Natural killer cell treated with Interleukin-12 subunit alpha and Interleukin-12 subunit beta and Interleukin-15 and Interleukin-18, amount 100 ng/mL, for 72 hours (primary cell): ENCODE measurements at regions not wholly inside any gene's neighbourhood (a gene's known extent, or its start where the extent isn't known, plus 50 kb on each side); places are given as distances from the start of the nearest gene placed in this dataset.

Experiments used
- ATAC-seq, 2 donors: fragments of 150-1000 bp; cut with Tn5 transposase in 1 of 2; sonication (Bioruptor Pico), chemical (Tn5 transposase) in 1 of 2; 2 replicates each; pipeline ENCODE4 v1.10.0; 2021
- DNase-seq: peaks from one replicate; pipeline ENCODE4 v3.0.0; 2022; ENCODE audit warnings: low spot score
- H3K27ac Mint-ChIP-seq, 2 donors: 1 replicate in 1 of 2; 2 replicates in 1 of 2; pipeline ENCODE4 v1.8.0; 2022; ENCODE audit warnings: mixed read lengths in 2 of 2, mild to moderate bottlenecking in 1 of 2, moderate library complexity in 1 of 2
- H3K27me3 Mint-ChIP-seq, 2 donors: 1 replicate in 1 of 2; 2 replicates in 1 of 2; pipeline ENCODE4 v1.8.0; 2022; ENCODE audit warnings: mixed read lengths in 2 of 2
- H3K36me3 Mint-ChIP-seq: one replicate; pipeline ENCODE4 v1.8.0; 2022; ENCODE audit warnings: mixed read lengths
- H3K4me1 Mint-ChIP-seq, 2 donors: 1 replicate in 1 of 2; 2 replicates in 1 of 2; pipeline ENCODE4 v1.8.0; 2022; ENCODE audit warnings: low read depth in 2 of 2, mixed read lengths in 2 of 2, mild to moderate bottlenecking in 1 of 2
- H3K4me3 Mint-ChIP-seq: one replicate; pipeline ENCODE4 v1.8.0; 2022; ENCODE audit warnings: mixed read lengths
- H3K9me3 Mint-ChIP-seq: 2 replicates; pipeline ENCODE4 v1.8.0; 2022; ENCODE audit warnings: mixed read lengths

GRCh38 chr22:44599500-44600140 lies 101.6 kb upstream of the RTL6 start:
- ATAC-seq (no peak), DNase-seq (no peak)
- Mint-ChIP-seq H3K27me3 (peaks cover 18 to 19% of the 10 kb centered on the region in 2 donors), H3K27ac (no peak overlapping the region), H3K4me3 (no peak overlapping the region), H3K9me3 (no peaks in the 10 kb centered on the region), H3K4me1 (peaks cover 13 to 26% of the 10 kb centered on the region in 2 donors), H3K36me3 (no peaks in the 10 kb centered on the region)

- Mint-ChIP-seq H3K27me3 (peaks cover 18 to 21% of the 10 kb centered on the region in 2 donors), H3K4me3 (no peak overlapping the region), H3K4me1 (peaks cover 8 to 25% of the 10 kb centered on the region in 2 donors), H3K27ac (no peak overlapping the region), H3K36me3 (no peaks in the 10 kb centered on the region), H3K9me3 (no peaks in the 10 kb centered on the region)
- no peak for DNase-seq
- no peak for ATAC-seq
Measured at GRCh38 chr22:44599084-44599483, 101.1 kb upstream of the RTL6 start.

GRCh38 chr22:44597616-44598015 lies 99.6 kb upstream of the RTL6 start:
- H3K4me3 Mint-ChIP-seq: no peak overlapping the region
- H3K9me3 Mint-ChIP-seq: no peaks in the 10 kb centered on the region
- H3K4me1 Mint-ChIP-seq: peaks cover 0 to 16% of the 10 kb centered on the region in 2 donors
- ATAC-seq: no peak
- H3K27ac Mint-ChIP-seq: no peak overlapping the region
- no peaks in the 10 kb centered on the region for H3K36me3 Mint-ChIP-seq
- H3K27me3 Mint-ChIP-seq: peaks cover 17 to 18% of the 10 kb centered on the region in 2 donors
- DNase-seq: no peak

GRCh38 chr22:44596396-44597125 lies 98.5 kb upstream of the RTL6 start:
- Mint-ChIP-seq H3K36me3 (no peaks in the 10 kb centered on the region), H3K27ac (no peak overlapping the region), H3K4me3 (no peak overlapping the region), H3K27me3 (peaks cover 17 to 18% of the 10 kb centered on the region in 2 donors), H3K9me3 (no peaks in the 10 kb centered on the region), H3K4me1 (peaks cover 0 to 16% of the 10 kb centered on the region in 2 donors)
- DNase-seq: no peak
- ATAC-seq: no peak

- no peaks in the 10 kb centered on the region for H3K9me3 Mint-ChIP-seq
- H3K27me3 Mint-ChIP-seq: peaks cover 17 to 18% of the 10 kb centered on the region in 2 donors
- DNase-seq (no peak), ATAC-seq (no peak)
- H3K4me3 Mint-ChIP-seq: no peak overlapping the region
- peaks cover 0 to 16% of the 10 kb centered on the region in 2 donors for H3K4me1 Mint-ChIP-seq
- H3K36me3 Mint-ChIP-seq: no peaks in the 10 kb centered on the region
- H3K27ac Mint-ChIP-seq: no peak overlapping the region
Measured at GRCh38 chr22:44595841-44596341, 97.9 kb upstream of the RTL6 start.

GRCh38 chr22:44594951-44595350 lies 96.9 kb upstream of the RTL6 start:
- H3K36me3 Mint-ChIP-seq: no peaks in the 10 kb centered on the region
- no peak overlapping the region for H3K27ac Mint-ChIP-seq
- H3K9me3 Mint-ChIP-seq: no peaks in the 10 kb centered on the region
- H3K4me1 Mint-ChIP-seq: peaks cover 0 to 10% of the 10 kb centered on the region in 2 donors
- no peak overlapping the region for H3K4me3 Mint-ChIP-seq
- DNase-seq (no peak), ATAC-seq (no peak)
- peaks cover 15 to 18% of the 10 kb centered on the region in 2 donors for H3K27me3 Mint-ChIP-seq

- Mint-ChIP-seq H3K4me1 (peaks cover 0 to 7% of the 10 kb centered on the region in 2 donors), H3K9me3 (no peaks in the 10 kb centered on the region)
Measured at GRCh38 chr22:44592824-44593148, 94.8 kb upstream of the RTL6 start.

GRCh38 chr22:44592126-44592823 lies 94.2 kb upstream of the RTL6 start:
- DNase-seq: no peak
- H3K4me3 Mint-ChIP-seq: no peak overlapping the region
- peaks cover 0 to 7% of the 10 kb centered on the region in 2 donors for H3K4me1 Mint-ChIP-seq
- H3K27ac Mint-ChIP-seq: no peak overlapping the region
- ATAC-seq: no peak
- H3K36me3 Mint-ChIP-seq: no peaks in the 10 kb centered on the region
- H3K27me3 Mint-ChIP-seq: peaks cover 11 to 19% of the 10 kb centered on the region in 2 donors
- no peaks in the 10 kb centered on the region for H3K9me3 Mint-ChIP-seq

More at GRCh38 chr22:44592824-44593148, 94.8 kb upstream of the RTL6 start:
- H3K27ac Mint-ChIP-seq: no peak overlapping the region
- peaks cover 11 to 14% of the 10 kb centered on the region in 2 donors for H3K27me3 Mint-ChIP-seq
- no peak for DNase-seq
- H3K4me3 Mint-ChIP-seq: no peak overlapping the region
- no peak for ATAC-seq
- no peaks in the 10 kb centered on the region for H3K36me3 Mint-ChIP-seq

GRCh38 chr22:44591146-44591790 lies 93.2 kb upstream of the RTL6 start:
- no peak for ATAC-seq
- Mint-ChIP-seq H3K36me3 (no peaks in the 10 kb centered on the region), H3K27ac (no peak overlapping the region), H3K4me1 (peaks cover 6 to 11% of the 10 kb centered on the region in 2 donors), H3K9me3 (no peaks in the 10 kb centered on the region), H3K27me3 (peaks cover 20 to 24% of the 10 kb centered on the region in 2 donors), H3K4me3 (no peak overlapping the region)
- no peak for DNase-seq

GRCh38 chr22:44590291-44590690 lies 92.3 kb upstream of the RTL6 start:
- Mint-ChIP-seq H3K36me3 (no peaks in the 10 kb centered on the region), H3K27me3 (peaks cover 24 to 30% of the 10 kb centered on the region in 2 donors), H3K27ac (no peak overlapping the region), H3K4me3 (no peak overlapping the region), H3K4me1 (peaks cover 6 to 11% of the 10 kb centered on the region in 2 donors), H3K9me3 (no peaks in the 10 kb centered on the region)
- DNase-seq: no peak
- no peak for ATAC-seq

- Mint-ChIP-seq H3K9me3 (no peaks in the 10 kb centered on the region), H3K4me3 (no peak overlapping the region), H3K36me3 (no peaks in the 10 kb centered on the region), H3K4me1 (peaks cover 6 to 9% of the 10 kb centered on the region in 2 donors), H3K27ac (no peak overlapping the region), H3K27me3 (peaks cover 25 to 26% of the 10 kb centered on the region in 2 donors)
- ATAC-seq (no peak), DNase-seq (no peak)
Measured at GRCh38 chr22:44589831-44590230, 91.8 kb upstream of the RTL6 start.

- ATAC-seq: no peak
- no peaks in the 10 kb centered on the region for H3K9me3 Mint-ChIP-seq
- H3K36me3 Mint-ChIP-seq: no peaks in the 10 kb centered on the region
- H3K4me1 Mint-ChIP-seq: peaks cover 4 to 6% of the 10 kb centered on the region in 2 donors
- H3K27ac Mint-ChIP-seq: no peak overlapping the region
- H3K4me3 Mint-ChIP-seq: no peak overlapping the region
- no peak for DNase-seq
- peaks cover 18 to 27% of the 10 kb centered on the region in 2 donors for H3K27me3 Mint-ChIP-seq
Measured at GRCh38 chr22:44588348-44588747, 90.3 kb upstream of the RTL6 start.

- no peak for ATAC-seq
Measured at GRCh38 chr22:44587737-44588310, 89.8 kb upstream of the RTL6 start.

More at GRCh38 chr22:44587737-44588310, 89.8 kb upstream of the RTL6 start:
- no peaks in the 10 kb centered on the region for H3K36me3 Mint-ChIP-seq
- peaks cover 4 to 6% of the 10 kb centered on the region in 2 donors for H3K4me1 Mint-ChIP-seq
- no peak overlapping the region for H3K4me3 Mint-ChIP-seq
- no peaks in the 10 kb centered on the region for H3K9me3 Mint-ChIP-seq
- peaks cover 22 to 27% of the 10 kb centered on the region in 2 donors for H3K27me3 Mint-ChIP-seq
- no peak for DNase-seq
- H3K27ac Mint-ChIP-seq: no peak overlapping the region
